Brain pericyte (primary cell): ENCODE measurements at regions not wholly inside any gene's neighbourhood (a gene's known extent, or its start where the extent isn't known, plus 50 kb on each side); places are given as distances from the start of the nearest gene placed in this dataset.
A peak's percentile ranks its signal among the peaks of the same experiment; 100 is the strongest.
"Not testable (repeated sequence)": the region's sequence is repeated elsewhere in the genome, so short reads cannot be mapped to it uniquely, and the experiment has no call there.

Source experiments
- DNase-seq: peaks from one replicate; pipeline ENCODE4 v3.0.0-alpha.2; 2012; ENCODE audit warnings: low read depth, low spot score

DNA sequence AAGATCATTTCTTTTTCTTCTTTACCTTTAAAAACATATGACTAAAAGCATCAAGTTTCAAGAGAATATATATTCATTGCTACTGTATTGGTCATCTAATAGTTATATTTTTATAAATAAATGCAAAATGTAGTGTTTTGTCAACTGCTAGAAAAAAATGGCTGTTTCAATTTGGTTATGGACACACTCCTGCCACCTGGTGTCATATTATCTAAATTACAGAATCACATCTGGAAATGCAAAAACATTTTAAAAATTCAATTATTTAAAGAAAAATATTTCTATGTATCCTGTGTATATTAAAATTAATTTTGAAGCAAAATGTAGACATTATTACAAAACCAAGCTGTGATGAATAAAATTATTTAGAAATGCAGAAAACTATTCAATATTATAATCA lies 329.4 kb upstream of the PCDH18 start:
- no peak for DNase-seq

DNA sequence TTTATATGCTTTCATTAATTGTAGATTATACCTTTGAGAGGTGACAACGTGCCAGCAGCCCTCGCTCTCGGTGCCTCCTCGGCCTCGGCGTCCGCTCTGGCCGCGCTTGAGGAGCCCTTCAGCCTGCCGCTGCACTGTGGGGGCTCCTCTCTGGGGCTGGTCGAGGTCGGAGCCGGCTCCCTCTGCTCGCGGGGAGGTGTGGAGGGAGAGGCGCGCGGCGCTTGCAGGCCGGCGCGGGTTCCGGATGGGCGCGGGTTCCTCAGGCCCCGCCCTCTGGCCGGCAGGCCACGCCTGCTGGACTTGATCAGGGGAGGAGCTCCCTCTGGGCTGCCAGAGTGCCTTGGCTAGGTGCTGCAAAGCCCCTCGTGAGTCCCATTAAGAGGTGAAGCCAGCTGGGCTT lies 321.1 kb upstream of the PCDH18 start:
- DNase-seq = no peak

GRCh38 chr4:137852326-137852725 lies 320.0 kb upstream of the PCDH18 start:
- DNase-seq = no peak

- DNase-seq = no peak
Measured at GRCh38 chr4:137851435-137851834, 319.1 kb upstream of the PCDH18 start.

- DNase-seq = not testable (repeated sequence)
Measured at GRCh38 chr4:137827945-137828344, 295.7 kb upstream of the PCDH18 start.

GRCh38 chr4:137825505-137825904 lies 293.2 kb upstream of the PCDH18 start:
- DNase-seq = no peak

DNA sequence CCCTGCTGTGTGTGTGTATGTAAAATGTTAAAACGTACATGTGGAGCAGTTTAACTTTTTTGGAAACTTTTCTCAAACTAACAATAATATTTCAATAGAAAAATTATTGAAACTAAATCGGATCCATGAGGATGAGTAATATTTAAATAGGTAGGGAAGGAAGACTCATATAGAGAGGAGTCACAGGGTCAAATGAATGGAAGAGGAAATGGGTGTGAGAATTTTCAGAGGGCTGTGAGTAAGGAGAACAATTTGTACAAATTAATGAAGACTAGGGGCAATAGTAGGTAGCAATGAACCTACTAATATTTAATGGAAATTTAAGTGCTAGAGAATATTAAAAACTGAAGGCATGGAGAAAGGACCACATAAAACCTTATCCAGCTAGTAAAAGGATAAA lies 290.7 kb upstream of the PCDH18 start:
- no peak for DNase-seq

DNA sequence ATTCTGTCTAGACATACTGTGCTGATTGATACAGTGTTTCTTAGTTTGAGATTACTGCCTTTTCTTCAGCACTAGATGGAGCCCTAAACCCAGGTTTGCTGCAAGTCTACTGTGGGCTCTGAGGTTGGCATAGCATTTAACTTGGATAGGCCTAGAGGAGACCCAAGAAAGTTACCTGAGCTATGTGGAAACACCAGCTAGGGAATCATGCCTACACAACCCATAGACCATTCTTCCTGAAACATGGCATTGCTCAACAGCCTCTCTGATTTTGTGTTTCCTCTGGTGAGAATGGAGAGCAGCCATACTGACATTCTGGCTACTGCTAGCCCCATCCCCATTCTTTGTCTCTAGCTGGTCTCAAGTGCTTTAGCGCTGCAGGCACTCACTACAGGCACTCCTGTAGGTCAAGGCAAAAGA lies 287.7 kb upstream of the PCDH18 start:
- no peak for DNase-seq

DNA sequence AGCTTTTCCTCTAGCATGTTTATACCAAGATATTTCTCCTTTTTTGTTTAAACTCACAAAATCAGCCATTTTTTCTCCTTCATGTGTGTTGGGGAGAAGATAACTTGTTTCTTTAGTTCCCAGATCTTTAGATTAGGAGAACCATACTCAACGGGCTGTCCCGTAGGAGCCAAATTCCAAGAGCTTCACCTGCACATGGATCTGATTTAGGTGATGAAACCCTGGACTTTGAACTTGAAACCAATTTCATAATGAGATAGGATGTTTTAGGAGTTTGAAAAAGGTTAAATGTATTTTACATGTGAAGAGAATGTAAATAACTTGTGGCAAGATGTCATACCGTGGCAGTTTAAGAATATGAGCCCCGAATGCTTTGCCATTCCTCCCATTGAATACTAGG lies 280.0 kb upstream of the PCDH18 start:
- DNase-seq = no peak

DNA sequence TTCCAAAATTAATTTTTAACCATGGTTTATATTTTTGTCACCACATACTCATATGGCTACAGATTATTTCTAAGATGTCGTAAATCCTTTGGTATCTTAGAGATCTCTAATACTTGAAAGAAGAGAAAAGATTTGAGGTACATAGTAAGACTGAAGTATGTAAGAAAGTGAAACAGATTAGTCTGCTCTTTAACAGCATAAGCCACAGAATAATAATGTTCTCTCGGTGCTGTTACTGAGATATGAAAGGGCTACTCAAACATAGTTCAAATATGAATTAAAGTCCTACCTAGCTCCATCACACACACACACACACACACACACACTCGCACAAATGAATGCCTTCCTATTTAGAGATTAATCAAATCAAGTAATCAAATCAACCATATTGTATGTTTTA lies 274.1 kb upstream of the PCDH18 start:
- no peak for DNase-seq

- no peak for DNase-seq
Measured at GRCh38 chr4:137804906-137805495, 272.7 kb upstream of the PCDH18 start.

GRCh38 chr4:137800861-137801260 lies 268.6 kb upstream of the PCDH18 start:
- DNase-seq = no peak

DNA sequence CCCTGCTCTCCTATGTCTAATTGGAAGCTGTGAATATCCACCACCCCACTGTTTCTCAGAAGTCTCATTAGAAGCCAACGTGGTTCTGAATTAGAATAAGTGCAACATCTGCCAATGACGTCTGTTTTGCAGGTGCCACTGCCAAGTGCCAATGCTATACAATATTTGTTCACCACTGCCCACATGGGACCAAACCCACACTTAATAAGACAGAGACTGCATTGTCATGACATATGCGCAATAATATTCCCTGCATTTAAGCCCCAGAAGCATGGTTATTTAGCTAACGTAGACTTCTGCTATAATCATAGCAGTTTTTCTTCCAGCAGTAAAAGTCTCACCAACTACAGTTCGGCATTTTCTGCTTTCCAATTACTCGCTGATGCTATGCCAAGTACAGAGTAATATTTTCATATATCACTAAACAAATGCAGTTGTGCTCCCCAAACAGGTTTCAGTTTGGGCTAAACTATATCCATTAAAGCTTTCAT lies 262.5 kb upstream of the PCDH18 start:
- DNase-seq = no peak

- not testable (repeated sequence) for DNase-seq
Measured at GRCh38 chr4:137789263-137789662, 257.0 kb upstream of the PCDH18 start.

- DNase-seq = not testable (repeated sequence)
Measured at GRCh38 chr4:137783923-137784322, 251.6 kb upstream of the PCDH18 start.

GRCh38 chr4:137775701-137776100 lies 243.4 kb upstream of the PCDH18 start:
- no peak for DNase-seq

GRCh38 chr4:137774501-137774900 lies 242.2 kb upstream of the PCDH18 start:
- DNase-seq = peak; percentile 52

DNA sequence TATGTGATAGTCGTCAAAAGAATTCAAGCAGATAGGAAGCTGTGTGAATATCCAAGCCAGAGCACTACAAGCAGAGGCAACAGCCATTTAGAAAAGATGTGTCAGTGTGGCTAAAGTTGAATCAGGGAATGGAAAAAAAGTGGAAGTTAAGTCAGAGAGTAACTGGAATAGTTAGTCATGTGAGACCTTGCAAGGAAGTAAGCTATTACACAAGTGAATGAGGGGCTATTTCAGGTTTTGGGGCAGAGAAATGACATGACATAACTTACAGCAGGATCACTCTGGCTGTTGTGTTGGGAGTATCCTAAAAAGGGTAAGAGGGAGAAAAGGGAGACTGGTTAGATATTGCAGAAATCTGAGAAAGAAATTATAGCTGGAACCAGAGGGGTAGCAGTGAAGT lies 236.6 kb upstream of the PCDH18 start:
- DNase-seq = no peak

DNA sequence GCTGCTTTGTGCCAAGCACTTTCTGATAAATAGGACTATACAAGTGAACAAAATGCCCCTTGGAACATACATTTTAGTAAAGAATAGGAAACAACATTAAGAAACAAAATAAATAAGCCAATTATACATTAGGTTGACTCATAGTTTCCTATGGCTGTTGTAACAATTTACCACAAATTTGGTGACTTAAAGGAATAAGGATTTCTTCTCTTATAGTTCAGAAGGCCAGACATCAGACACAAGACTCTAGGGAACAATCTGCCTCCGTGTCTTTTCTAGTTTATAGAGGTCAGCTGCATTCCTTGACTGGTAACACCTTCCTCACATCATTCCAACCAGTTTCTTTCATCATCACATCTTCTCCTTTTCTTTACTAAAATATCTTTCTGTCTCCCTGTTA lies 235.9 kb upstream of the PCDH18 start:
- no peak for DNase-seq

DNA sequence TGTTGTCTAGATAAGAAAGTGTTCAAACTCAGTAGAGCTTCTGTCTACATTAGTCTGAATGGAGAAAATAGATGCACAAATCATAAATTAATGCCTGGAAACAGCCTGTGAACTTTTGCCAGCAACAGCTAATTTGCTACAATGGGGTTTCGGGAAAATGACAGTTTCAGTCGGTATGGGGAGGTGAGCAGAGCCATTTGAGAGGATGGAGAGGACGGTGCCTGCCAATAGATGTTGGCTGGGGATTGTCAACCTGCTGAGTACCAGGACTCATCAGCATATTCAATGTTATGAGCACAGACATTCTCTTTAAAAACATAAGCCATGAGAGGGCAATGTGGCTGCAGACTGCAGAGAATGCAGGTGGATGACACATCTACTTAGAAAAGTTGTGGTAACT lies 230.3 kb upstream of the PCDH18 start:
- no peak for DNase-seq

- DNase-seq = no peak
Measured at GRCh38 chr4:137754652-137755471, 222.6 kb upstream of the PCDH18 start.

DNA sequence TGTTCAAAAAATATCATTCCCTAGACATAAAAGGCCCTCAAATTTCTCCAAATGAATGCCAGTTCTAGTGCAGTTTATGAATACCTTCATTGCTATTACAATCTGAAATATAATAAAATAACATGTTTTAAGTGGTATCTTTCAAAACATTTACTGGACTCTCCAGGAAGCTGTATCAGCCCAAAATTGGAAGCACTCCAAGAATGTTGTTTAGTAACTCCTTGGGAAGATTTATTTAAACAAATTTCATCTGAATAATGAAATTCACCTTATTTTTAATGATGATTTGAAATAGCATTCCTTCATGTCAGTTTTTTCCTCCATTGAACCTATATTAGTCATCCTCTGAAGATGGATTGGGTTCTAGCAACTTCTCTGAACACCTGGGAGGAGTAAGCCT lies 217.2 kb upstream of the PCDH18 start:
- no peak for DNase-seq

DNA sequence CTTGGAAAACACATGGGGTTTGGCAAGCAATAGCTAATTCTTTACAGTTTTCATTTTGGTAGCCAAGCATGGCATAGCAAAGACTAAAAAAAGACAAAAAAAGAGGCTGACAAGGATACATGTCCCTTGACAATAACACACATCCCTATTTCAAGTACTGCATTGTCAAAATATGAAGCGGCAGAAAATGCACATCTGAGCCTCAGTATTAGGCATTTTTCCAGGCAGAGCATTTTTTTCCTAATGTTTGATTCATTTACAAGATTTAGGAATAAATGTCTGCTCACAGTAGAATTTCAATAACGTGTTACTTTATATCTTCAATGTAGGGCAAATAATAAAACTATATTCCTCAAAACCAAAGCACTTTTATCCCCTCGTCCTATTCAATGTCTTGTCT lies 216.3 kb upstream of the PCDH18 start:
- no peak for DNase-seq
